SK-N-MC (cell line): ENCODE measurements at regions not wholly inside any gene's neighbourhood (a gene's known extent, or its start where the extent isn't known, plus 50 kb on each side); places are given as distances from the start of the nearest gene placed in this dataset.

Experiments
- DNase-seq: peaks from one replicate; pipeline ENCODE4 v3.0.0-alpha.2; 2011; ENCODE audit warnings: low read depth, low spot score
- H3K27ac ChIP-seq: fragments of 200-600 bp; sonication (generic); 2 replicates; pipeline ENCODE4 v1.5.1; 2016; ENCODE audit warnings: mixed run types
- H3K36me3 ChIP-seq: fragments of 200-600 bp; sonication (generic); 2 replicates; pipeline ENCODE4 v1.6.1; 2017; ENCODE audit warnings: antibody characterized with exemption, low read length, mixed read lengths; ENCODE audit not compliant: insufficient read depth
- H3K4me3 ChIP-seq: fragments of 200-600 bp; sonication (generic); 2 replicates; pipeline ENCODE4 v1.5.1; 2016
- H3K9ac ChIP-seq: fragments of 200-600 bp; sonication (generic); 2 replicates; pipeline ENCODE4 v1.8.0; 2017; ENCODE audit warnings: mixed run types, mixed read lengths; ENCODE audit not compliant: insufficient read length
- H3K9me3 ChIP-seq: fragments of 200-600 bp; sonication (generic); 2 replicates; pipeline ENCODE4 v1.6.1; 2017; ENCODE audit warnings: low read depth, mild to moderate bottlenecking, antibody characterized with exemption, low read length, moderate library complexity, mixed read lengths
- EZH2 ChIP-seq: fragments of 200-600 bp; sonication (generic); IDR thresholded peaks from one replicate; pipeline ENCODE4 v1.6.1; 2017; ENCODE audit warnings: antibody characterized with exemption
- FOXP2 ChIP-seq: optimal IDR thresholded peaks from 2 replicates; pipeline ENCODE3; 2011; ENCODE audit warnings: mild to moderate bottlenecking, moderate library complexity; ENCODE audit not compliant: insufficient read depth; ENCODE audit errors: extremely low read length, control extremely low read depth
- POLR2AphosphoS5 ChIP-seq: IDR thresholded peaks from 2 replicates; pipeline ENCODE4 v1.6.1; 2012; ENCODE audit warnings: mild to moderate bottlenecking, low read depth, low read length, borderline replicate concordance

- TF ChIP-seq FOXP2 (no peak), POLR2AphosphoS5 (no peak), EZH2 (no peak)
- no peak overlapping the region for H3K27ac ChIP-seq
- DNase-seq = no peak
- no peak overlapping the region for H3K4me3 ChIP-seq
- H3K9ac ChIP-seq = no peak overlapping the region
- no peaks in the 10 kb centered on the region for H3K9me3 ChIP-seq
- H3K36me3 ChIP-seq = no peaks in the 10 kb centered on the region
Measured at GRCh38 chr5:44619875-44620610, 188.7 kb upstream of the MRPS30 start.

GRCh38 chr5:44614845-44615244 is 193.9 kb upstream of the MRPS30 start:
- Histone ChIP-seq H3K4me3 (no peak overlapping the region), H3K36me3 (no peaks in the 10 kb centered on the region), H3K27ac (0 out of 2 replicates have a peak overlapping the region, but pooled peaks have one; percentile 55), H3K9me3 (no peaks in the 10 kb centered on the region), H3K9ac (no peak overlapping the region)
- no peak for DNase-seq
- TF ChIP-seq POLR2AphosphoS5 (no peak), EZH2 (no peak), FOXP2 (no peak)

GRCh38 chr5:44613936-44614335 is 194.8 kb upstream of the MRPS30 start:
- no peak for DNase-seq
- Histone ChIP-seq H3K9ac (no peak overlapping the region), H3K9me3 (no peaks in the 10 kb centered on the region), H3K27ac (peak overlapping the region; percentile 55), H3K36me3 (no peaks in the 10 kb centered on the region), H3K4me3 (peak overlapping the region; percentile 29; the same call in 1 of the 2 replicates)
- TF ChIP-seq POLR2AphosphoS5 (no peak), FOXP2 (no peak), EZH2 (no peak)

GRCh38 chr5:44605926-44606325 is 202.8 kb upstream of the MRPS30 start:
- Histone ChIP-seq H3K27ac (no peak overlapping the region), H3K36me3 (no peaks in the 10 kb centered on the region), H3K9ac (no peak overlapping the region), H3K4me3 (no peak overlapping the region), H3K9me3 (no peaks in the 10 kb centered on the region)
- no peak for TF ChIP-seq FOXP2
- no peak for TF ChIP-seq POLR2AphosphoS5
- no peak for TF ChIP-seq EZH2
- DNase-seq = no peak

- no peak overlapping the region for H3K9ac ChIP-seq
Measured at GRCh38 chr5:44603496-44604272, 205.1 kb upstream of the MRPS30 start.

GRCh38 chr5:44574678-44575077 is 185.5 kb upstream of the FGF10 start:
- H3K27ac ChIP-seq = no peak overlapping the region
- no peak overlapping the region for H3K4me3 ChIP-seq
- DNase-seq = no peak
- TF ChIP-seq POLR2AphosphoS5 (no peak), FOXP2 (no peak), EZH2 (no peak)
- H3K36me3 ChIP-seq = no peaks in the 10 kb centered on the region
- no peaks in the 10 kb centered on the region for H3K9me3 ChIP-seq
- no peak overlapping the region for H3K9ac ChIP-seq

More at GRCh38 chr5:44603496-44604272, 205.1 kb upstream of the MRPS30 start:
- Histone ChIP-seq H3K9me3 (no peaks in the 10 kb centered on the region), H3K36me3 (no peaks in the 10 kb centered on the region), H3K4me3 (no peak overlapping the region), H3K27ac (no peak overlapping the region)
- DNase-seq = no peak
- TF ChIP-seq FOXP2 (no peak), POLR2AphosphoS5 (no peak), EZH2 (no peak)

- Histone ChIP-seq H3K4me3 (no peak overlapping the region), H3K36me3 (no peaks in the 10 kb centered on the region), H3K9ac (no peak overlapping the region), H3K9me3 (no peaks in the 10 kb centered on the region), H3K27ac (no peak overlapping the region)
- no peak for DNase-seq
- TF ChIP-seq EZH2 (no peak), FOXP2 (no peak), POLR2AphosphoS5 (no peak)
Measured at GRCh38 chr5:44568519-44568918, 179.3 kb upstream of the FGF10 start.

- no peak for TF ChIP-seq POLR2AphosphoS5
- TF ChIP-seq FOXP2 = no peak
- TF ChIP-seq EZH2 = no peak
- DNase-seq = no peak
- Histone ChIP-seq H3K4me3 (no peak overlapping the region), H3K27ac (no peak overlapping the region), H3K9ac (no peak overlapping the region), H3K36me3 (no peaks in the 10 kb centered on the region), H3K9me3 (no peaks in the 10 kb centered on the region)
Measured at GRCh38 chr5:44565902-44566301, 176.7 kb upstream of the FGF10 start.

- Histone ChIP-seq H3K9ac (no peak overlapping the region), H3K36me3 (no peaks in the 10 kb centered on the region), H3K27ac (no peak overlapping the region), H3K4me3 (no peak overlapping the region), H3K9me3 (no peaks in the 10 kb centered on the region)
- TF ChIP-seq FOXP2 (no peak), EZH2 (no peak), POLR2AphosphoS5 (no peak)
- DNase-seq = no peak
Measured at GRCh38 chr5:44565360-44565759, 176.1 kb upstream of the FGF10 start.
